ENCODE measurements at regions not wholly inside any gene's neighbourhood (a gene's known extent, or its start where the extent isn't known, plus 50 kb on each side); places are given as distances from the start of the nearest gene placed in this dataset.

- no peak for DNase-seq
Measured at GRCh38 chr5:106875591-106876297, 795.0 kb downstream of the EFNA5 start.

DNA sequence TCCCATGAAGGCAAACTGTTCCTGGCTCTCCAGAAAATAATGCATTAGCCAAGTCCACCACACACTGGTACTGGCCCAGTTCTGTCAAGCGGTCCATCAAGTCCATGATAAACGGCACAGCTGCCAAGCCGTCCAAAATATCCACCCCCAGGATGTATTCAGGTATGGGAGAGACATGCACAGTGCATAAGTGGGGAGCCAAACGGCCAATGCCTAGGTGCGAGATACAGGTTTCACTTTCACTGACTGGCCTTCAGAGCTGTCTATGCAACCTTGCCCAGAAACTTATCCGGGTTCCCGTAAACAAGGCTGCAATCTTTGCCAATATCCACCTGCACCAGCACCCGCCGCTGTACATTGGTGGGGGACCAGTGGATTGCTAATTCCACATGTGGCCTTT, 795.8 kb downstream of the EFNA5 start:
- no peak for DNase-seq

- no peak for DNase-seq
Measured at GRCh38 chr5:106874531-106874930, 796.2 kb downstream of the EFNA5 start.

- no peak for DNase-seq
Measured at GRCh38 chr5:106873568-106873967, 797.2 kb downstream of the EFNA5 start.

DNA sequence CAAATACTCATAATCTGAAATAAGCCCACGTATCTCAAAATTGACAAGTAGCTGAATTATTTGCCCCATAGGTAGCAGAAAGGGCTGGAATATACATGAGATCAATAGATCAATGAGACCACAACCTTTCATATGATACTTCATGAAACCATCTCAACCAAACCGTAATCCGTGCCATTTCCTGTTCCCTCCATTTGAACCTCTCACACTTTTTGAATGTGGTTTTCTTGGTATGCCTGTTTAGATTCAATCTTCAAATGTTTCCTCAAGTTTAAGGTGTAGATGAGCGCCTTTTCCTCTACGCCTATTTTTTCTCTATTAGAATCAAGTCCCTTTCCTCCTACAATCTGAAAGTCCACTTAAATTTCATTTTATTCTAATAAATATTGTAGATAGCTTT, 805.5 kb downstream of the EFNA5 start:
- no peak for DNase-seq

- DNase-seq = no peak
Measured at GRCh38 chr5:106862450-106863193, 808.1 kb downstream of the EFNA5 start.

- no peak for DNase-seq
Measured at GRCh38 chr5:106860398-106861044, 810.2 kb downstream of the EFNA5 start.

DNA sequence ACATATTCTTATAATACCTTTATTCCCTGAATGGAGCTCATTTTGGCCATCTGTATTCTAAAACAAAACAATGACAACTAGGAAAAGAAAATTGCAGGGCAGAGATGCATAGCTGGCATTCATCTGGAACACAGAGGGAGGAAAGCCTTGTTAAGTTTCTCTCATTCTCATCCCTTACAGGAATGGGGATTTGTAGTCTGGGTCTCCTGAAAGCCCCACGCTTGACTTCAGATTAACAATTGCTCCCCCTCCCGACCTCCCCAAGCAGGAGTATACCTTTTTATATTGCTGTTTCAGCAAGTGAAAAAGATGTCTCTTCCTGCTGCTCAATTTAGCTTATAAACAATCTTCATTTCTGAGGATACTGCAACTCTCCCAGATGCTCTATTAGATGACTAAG, 812.1 kb downstream of the EFNA5 start:
- no peak for DNase-seq

- DNase-seq = no peak
Measured at GRCh38 chr5:106854922-106855321, 815.8 kb downstream of the EFNA5 start.

GRCh38 chr5:106854105-106854687, 816.5 kb downstream of the EFNA5 start:
- DNase-seq = no peak

- no peak for DNase-seq
Measured at GRCh38 chr5:106853266-106853665, 817.5 kb downstream of the EFNA5 start.

- DNase-seq = no peak
Measured at GRCh38 chr5:106849266-106849665, 821.5 kb downstream of the EFNA5 start.

GRCh38 chr5:106843812-106844416, 826.8 kb downstream of the EFNA5 start:
- no peak for DNase-seq

GRCh38 chr5:106833517-106833916, 837.2 kb downstream of the EFNA5 start:
- DNase-seq = no peak

- DNase-seq = no peak
Measured at GRCh38 chr5:106827061-106827460, 843.7 kb downstream of the EFNA5 start.

- no peak for DNase-seq
Measured at GRCh38 chr5:106825374-106825773, 845.4 kb downstream of the EFNA5 start.

DNA sequence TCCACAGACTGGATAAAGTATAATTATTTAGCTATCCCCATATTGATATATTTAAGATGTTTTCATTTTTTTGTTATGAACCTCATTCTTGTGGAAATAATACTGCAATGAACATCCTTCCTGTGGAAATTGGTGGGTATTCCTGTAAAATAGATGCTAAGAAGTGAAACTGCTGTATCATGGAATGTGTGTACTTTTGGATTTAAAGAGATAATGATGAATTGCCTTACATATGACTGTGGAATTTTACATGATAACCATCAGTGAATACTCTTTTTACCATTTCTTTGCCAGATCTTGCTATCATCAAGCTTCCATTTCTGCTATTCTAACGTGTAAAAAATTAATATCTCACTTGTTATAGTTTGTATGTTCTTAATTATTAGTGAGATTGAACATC, 847.9 kb downstream of the EFNA5 start:
- DNase-seq = no peak

DNA sequence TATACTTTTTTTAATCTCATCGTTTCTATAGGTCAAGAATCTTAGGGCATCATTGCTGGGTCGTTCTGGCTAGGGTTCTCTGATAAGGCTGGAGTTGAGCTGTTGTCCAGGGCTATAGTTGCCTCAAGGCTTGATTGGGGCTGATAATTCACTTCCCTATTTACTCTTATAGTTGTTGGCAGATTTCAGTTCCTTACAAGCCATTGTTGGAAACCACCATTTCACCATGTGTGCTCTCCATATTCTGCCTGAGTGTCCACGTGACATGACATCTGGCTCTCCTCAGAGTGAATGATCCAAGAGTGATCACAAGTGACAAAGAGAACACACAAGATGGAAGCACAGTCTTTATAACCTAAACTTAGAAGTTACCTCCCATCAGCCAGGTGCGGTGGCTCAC, 852.2 kb downstream of the EFNA5 start:
- DNase-seq = no peak

GRCh38 chr5:106814961-106815360, 855.8 kb downstream of the EFNA5 start:
- DNase-seq = no peak

DNA sequence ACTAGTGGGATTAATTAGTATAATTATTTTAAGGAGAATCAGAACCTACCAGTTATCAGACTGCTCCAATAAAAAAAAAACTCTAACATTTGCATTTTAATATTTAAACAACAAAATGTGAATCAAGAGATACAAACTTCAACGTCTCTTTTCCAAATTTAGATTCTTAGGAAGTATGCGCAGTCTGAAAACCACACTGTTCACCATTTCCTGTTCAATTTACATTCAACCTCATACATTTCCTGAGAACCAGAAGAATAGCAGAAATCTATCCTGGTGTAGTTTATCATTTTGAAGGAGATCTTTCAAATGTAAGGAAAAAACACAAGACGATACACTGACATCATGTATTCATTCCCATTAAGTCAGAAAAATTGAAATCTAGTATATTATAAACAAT, 869.2 kb downstream of the EFNA5 start:
- no peak for DNase-seq

GRCh38 chr5:106797996-106798395, 872.7 kb downstream of the EFNA5 start:
- no peak for DNase-seq

DNA sequence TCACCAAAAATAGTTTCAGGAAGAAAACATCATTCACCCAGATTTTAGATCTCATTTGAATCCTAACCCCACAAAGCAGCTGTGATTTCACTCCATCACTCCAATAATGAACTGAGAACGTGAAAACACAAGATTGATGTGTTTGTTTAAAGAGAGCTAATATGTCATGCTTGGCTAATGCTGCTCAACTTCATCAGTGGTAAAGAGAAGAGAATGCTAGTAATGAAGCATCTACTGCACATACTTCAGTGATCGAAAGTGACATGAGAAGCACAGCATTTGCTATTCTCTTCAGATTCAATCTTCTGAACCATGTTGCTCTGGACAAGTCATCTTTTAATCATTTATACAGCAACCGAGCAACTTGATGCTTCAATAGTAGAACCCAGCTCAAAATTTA, 874.7 kb downstream of the EFNA5 start:
- DNase-seq = no peak

GRCh38 chr5:106784846-106785245, 885.9 kb downstream of the EFNA5 start:
- no peak for DNase-seq
